ENCODE measurements at regions not wholly inside any gene's neighbourhood (a gene's known extent, or its start where the extent isn't known, plus 50 kb on each side); places are given as distances from the start of the nearest gene placed in this dataset.

DNA sequence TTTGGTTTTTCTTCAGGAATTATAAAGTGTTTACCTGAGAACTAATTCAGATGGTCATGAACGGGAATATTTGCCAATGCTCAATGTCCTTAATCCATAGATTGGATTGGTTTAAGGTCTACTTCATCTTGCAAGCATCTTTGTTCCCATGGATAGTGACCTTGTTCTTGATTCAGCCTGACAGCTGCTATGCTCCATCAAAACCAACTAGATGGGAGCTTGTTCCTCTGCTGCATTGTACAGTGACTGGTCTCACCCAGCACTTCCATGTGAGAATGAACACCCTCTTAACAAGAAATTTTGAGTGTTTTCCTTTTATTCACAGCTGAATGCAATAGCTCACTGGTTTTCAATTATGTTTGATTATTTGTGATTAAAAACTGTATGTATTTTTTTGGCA lies 312.6 kb upstream of the ACTBL2 start:
- no peaks in the 10 kb centered on the region for H3K9me3 ChIP-seq
- no peaks in the 10 kb centered on the region for H3K4me1 ChIP-seq (replicated peaks)
- H3K36me3 ChIP-seq, result no peaks in the 10 kb centered on the region
- TF ChIP-seq POLR2AphosphoS5 (IDR thresholded peaks at IDR 0.05) (no peak), POLR2A (IDR thresholded peaks at IDR 0.05) (no peak)
- TF ChIP-seq, protein P1, sequence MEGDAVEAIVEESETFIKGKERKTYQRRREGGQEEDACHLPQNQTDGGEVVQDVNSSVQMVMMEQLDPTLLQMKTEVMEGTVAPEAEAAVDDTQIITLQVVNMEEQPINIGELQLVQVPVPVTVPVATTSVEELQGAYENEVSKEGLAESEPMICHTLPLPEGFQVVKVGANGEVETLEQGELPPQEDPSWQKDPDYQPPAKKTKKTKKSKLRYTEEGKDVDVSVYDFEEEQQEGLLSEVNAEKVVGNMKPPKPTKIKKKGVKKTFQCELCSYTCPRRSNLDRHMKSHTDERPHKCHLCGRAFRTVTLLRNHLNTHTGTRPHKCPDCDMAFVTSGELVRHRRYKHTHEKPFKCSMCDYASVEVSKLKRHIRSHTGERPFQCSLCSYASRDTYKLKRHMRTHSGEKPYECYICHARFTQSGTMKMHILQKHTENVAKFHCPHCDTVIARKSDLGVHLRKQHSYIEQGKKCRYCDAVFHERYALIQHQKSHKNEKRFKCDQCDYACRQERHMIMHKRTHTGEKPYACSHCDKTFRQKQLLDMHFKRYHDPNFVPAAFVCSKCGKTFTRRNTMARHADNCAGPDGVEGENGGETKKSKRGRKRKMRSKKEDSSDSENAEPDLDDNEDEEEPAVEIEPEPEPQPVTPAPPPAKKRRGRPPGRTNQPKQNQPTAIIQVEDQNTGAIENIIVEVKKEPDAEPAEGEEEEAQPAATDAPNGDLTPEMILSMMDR (IDR thresholded peaks at IDR 0.05), result no peak
- H3K27ac ChIP-seq, result no peak overlapping the region
- no peaks in the 10 kb centered on the region for H3K27me3 ChIP-seq (replicated peaks; ENCODE audit: insufficient read depth)
- intact Hi-C loops (cut with DNase I), result no loop called here
- WGBS, result 96% methylated on average over 1 of the region's 1 CpG
- H3K4me3 ChIP-seq, result no peak overlapping the region
- no peak for DNase-seq (ENCODE audit: low spot score)

DNA sequence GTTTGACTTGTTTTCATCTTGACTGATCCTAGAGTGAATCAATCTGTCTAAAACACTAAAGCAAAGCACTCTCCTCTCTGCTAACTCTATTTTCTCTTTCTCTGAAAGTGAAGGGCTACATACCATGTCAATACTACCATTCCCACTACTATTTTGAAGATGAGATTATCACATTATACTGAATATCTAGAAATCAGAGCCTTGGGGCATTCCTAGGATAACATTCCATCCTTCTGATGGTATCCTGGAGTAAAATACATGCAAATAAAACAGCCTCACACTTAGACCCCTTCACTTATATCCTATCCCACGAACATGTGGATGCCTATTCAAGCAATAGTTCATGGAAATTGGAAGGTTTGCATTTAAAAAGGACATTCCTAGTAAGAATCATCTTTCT lies 309.3 kb upstream of the ACTBL2 start:
- H3K36me3 ChIP-seq, result no peaks in the 10 kb centered on the region
- no peak overlapping the region for H3K4me3 ChIP-seq
- intact Hi-C loops (cut with DNase I), result no loop called here
- H3K4me1 ChIP-seq (replicated peaks), result no peaks in the 10 kb centered on the region
- TF ChIP-seq POLR2A (IDR thresholded peaks at IDR 0.05) (no peak), POLR2AphosphoS5 (IDR thresholded peaks at IDR 0.05) (no peak)
- TF ChIP-seq, protein P1 (IDR thresholded peaks at IDR 0.05), result no peak
- no peaks in the 10 kb centered on the region for H3K27me3 ChIP-seq (replicated peaks; ENCODE audit: insufficient read depth)
- WGBS, result 90% methylated on average over 1 of the region's 1 CpG
- H3K9me3 ChIP-seq, result no peaks in the 10 kb centered on the region
- no peak overlapping the region for H3K27ac ChIP-seq
- no peak for DNase-seq (ENCODE audit: low spot score)

DNA sequence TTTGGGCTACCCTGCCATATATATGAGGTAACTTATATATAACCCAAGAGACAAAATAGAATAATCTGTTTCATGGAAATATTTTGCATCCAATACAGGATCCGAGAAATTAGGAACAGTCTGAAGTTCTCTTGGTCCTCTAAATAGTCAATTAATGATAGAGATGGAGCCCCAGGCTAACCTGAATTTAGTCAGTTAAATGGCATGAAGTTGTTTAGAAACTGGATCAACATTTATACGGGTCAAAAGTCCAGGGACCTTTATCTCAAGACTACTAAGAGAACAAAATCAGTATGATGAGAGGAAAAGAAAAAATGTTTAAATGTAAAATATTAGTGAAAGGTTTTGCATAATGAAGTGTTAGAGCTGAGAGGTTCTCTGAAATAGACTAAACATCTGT lies 303.3 kb upstream of the ACTBL2 start:
- no peaks in the 10 kb centered on the region for H3K36me3 ChIP-seq
- H3K4me3 ChIP-seq, result no peak overlapping the region
- no peaks in the 10 kb centered on the region for H3K9me3 ChIP-seq
- no peak for DNase-seq (ENCODE audit: low spot score)
- intact Hi-C loops (cut with DNase I), result no loop called here
- TF ChIP-seq, protein P1 (IDR thresholded peaks at IDR 0.05), result no peak
- TF ChIP-seq POLR2AphosphoS5 (IDR thresholded peaks at IDR 0.05) (no peak), POLR2A (IDR thresholded peaks at IDR 0.05) (no peak)
- H3K27me3 ChIP-seq (replicated peaks; ENCODE audit: insufficient read depth), result no peaks in the 10 kb centered on the region
- 93% methylated on average over 2 of the region's 2 CpGs for WGBS
- H3K4me1 ChIP-seq (replicated peaks), result no peaks in the 10 kb centered on the region
- no peak overlapping the region for H3K27ac ChIP-seq

DNA sequence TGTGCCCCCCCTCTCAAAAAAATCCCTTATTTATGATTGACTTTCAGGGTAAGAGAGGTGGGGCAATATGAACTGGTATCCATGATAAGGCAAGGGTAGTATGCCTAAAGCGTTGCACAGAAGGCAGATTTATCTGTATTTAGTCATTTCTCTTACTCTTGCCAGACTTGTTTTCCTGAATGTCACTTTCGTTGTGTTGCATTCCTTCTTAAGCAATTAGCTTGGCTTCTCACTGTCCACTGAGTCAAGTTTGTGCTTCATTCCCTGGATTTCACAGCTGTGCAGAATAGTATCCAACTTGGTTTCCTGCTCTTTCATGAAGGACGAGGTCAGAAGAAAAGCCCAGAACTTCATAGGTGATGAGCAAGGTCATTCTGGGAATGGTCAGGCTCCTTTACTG lies 301.5 kb upstream of the ACTBL2 start:
- no peaks in the 10 kb centered on the region for H3K27me3 ChIP-seq (replicated peaks; ENCODE audit: insufficient read depth)
- DNase-seq (ENCODE audit: low spot score), result no peak
- H3K4me3 ChIP-seq, result no peak overlapping the region
- intact Hi-C loops (cut with DNase I), result no loop called here
- no peaks in the 10 kb centered on the region for H3K36me3 ChIP-seq
- no peak for TF ChIP-seq POLR2A (IDR thresholded peaks at IDR 0.05)
- no peak for TF ChIP-seq POLR2AphosphoS5 (IDR thresholded peaks at IDR 0.05)
- TF ChIP-seq, protein P1 (IDR thresholded peaks at IDR 0.05), result no peak
- no peaks in the 10 kb centered on the region for H3K9me3 ChIP-seq
- no peaks in the 10 kb centered on the region for H3K4me1 ChIP-seq (replicated peaks)
- 70% methylated on average over 3 of the region's 3 CpGs for WGBS
- H3K27ac ChIP-seq, result no peak overlapping the region

DNA sequence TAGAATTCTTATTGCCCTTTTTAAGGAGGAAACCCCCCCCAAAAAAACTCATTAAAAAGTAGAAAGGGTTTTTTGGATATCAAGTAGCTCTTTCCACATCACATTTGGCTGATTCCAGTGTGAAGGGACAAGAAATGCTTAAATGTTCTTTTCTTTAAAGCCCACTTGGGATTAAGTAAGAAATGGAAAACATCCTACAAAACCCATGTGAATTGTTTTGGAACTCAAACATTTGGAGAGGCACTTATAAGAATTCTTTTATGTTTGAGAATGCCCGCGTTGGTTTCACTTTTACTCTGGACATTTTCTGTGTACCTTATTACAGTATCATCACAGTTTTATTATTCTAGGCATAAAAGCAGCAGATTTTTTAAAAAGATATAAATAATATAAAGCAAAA lies 301.1 kb upstream of the ACTBL2 start:
- 35% methylated on average over 2 of the region's 2 CpGs for WGBS
- intact Hi-C loops (cut with DNase I), result no loop called here
- no peak overlapping the region for H3K27ac ChIP-seq

More for the DNA sequence above, 301.1 kb upstream of the ACTBL2 start:
- Histone ChIP-seq H3K4me3 (no peak overlapping the region), H3K9me3 (no peaks in the 10 kb centered on the region), H3K36me3 (no peaks in the 10 kb centered on the region), H3K4me1 (replicated peaks) (no peaks in the 10 kb centered on the region), H3K27me3 (replicated peaks; ENCODE audit: insufficient read depth) (no peaks in the 10 kb centered on the region)
- no peak for TF ChIP-seq POLR2A (IDR thresholded peaks at IDR 0.05)
- TF ChIP-seq, protein P1 (IDR thresholded peaks at IDR 0.05), result no peak
- TF ChIP-seq POLR2AphosphoS5 (IDR thresholded peaks at IDR 0.05), result no peak
- DNase-seq (ENCODE audit: low spot score), result no peak
